ENCODE measurements at regions not wholly inside any gene's neighbourhood (a gene's known extent, or its start where the extent isn't known, plus 50 kb on each side); places are given as distances from the start of the nearest gene placed in this dataset.

DNA sequence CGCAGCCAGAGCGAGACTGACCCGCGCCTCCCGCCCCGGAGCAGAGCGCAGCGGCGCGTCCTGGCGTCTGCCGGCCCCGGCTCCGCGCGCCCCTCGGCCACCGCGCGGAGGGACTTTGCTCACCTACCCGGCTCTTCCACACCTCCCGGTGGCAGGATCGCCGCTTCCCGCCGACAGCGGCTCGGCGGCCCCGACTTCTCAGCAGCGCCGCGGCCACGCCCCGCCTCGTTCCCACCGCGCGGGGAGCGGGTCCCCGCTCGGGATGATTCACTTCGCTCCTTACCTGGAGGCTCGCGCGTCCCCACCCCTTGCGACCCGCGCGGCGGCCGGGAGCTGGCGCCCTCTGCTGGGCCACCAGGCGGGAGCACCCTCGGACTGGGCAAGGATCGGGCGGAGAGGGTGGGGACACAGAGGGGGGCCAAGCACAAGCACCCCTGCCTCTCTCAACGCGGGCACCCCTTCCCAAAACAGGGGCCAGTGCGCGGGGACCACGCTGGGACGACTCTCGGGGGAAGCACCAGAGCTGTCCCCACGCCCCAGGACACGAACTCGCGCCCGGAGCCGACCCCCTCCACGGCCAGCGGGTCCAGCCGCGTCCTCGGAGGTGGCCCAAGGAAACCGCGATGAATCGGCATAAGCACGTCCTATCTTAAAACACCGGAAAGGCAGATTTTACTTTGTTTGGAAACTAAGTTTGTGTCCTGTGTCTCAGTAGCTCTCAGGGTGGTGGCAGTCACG, 101.0 kb upstream of the SVIL start (continued):
- TF ChIP-seq SOX13 (IDR thresholded peaks at IDR 0.05) (no peak), SOX13 (CRISPR knock-in tag; conservative IDR thresholded peaks at IDR 0.05 in 1 of 2, IDR thresholded peaks at IDR 0.05 in 1 of 2) (peak in 1 of 2 experiments; percentile 45; a peak in 1 of 4 replicates)

DNA sequence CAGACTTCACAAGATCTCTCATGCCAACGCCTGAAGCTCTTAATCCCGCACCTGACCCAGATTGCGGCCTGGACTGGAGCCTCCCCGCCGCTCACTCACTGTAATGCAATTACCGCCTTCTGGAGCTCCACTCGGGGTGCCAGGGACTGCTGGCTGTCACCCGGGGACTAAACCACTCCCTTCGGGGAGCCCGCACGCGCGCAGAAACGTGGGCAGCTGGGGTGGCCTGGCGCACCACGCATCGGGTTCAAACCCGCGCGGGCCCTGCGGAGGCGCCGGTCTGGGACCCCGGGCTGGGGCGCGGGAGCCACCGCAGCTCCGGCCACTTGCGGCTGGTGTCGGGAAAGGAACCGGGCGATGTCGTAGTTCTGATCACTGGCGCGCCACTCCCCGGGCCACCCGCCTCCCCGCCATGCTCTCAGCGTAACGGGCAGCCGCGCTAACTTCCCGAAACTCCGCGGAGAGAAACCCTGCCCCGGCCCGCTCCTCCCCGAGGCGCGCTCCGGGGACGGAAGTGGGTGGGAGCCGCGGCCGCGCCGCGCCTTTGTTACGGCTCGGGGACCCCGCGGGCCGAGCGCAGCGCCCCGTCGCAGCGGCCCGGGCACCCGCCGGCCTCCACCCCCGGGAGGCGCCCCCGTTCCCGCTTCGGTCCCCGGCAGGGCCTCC, 100.3 kb upstream of the SVIL start:
- Histone ChIP-seq H3K9me3 (ENCODE audit: low read length) (no peaks in the 10 kb centered on the region), H2AFZ (ENCODE audit: low read length) (no peak overlapping the region), H3K4me1 (ENCODE audit: insufficient read depth, low read length) (peaks cover 48% of the 10 kb centered on the region), H3K36me3 (replicated peaks in 1 of 2; ENCODE audit: control insufficient read depth in 1 of 2, insufficient read depth in 2 of 2, low read length in 2 of 2) (no peaks in the 10 kb centered on the region), H3K4me3 (replicated peaks in 1 of 3; ENCODE audit: insufficient read depth in 1 of 3, low read depth in 2 of 3, low read length in 3 of 3) (peak overlapping the region; percentile 73 to 88 (median 85)), H4K20me1 (ENCODE audit: insufficient read depth, low read length) (no peaks in the 10 kb centered on the region), H3K27me3 (ENCODE audit: control insufficient read depth in 1 of 2, insufficient read depth in 2 of 2, low read length in 2 of 2) (peaks cover 0 to 13% of the 10 kb centered on the region in 2 experiments; a peak in 2 of 5 replicates), H3K4me2 (ENCODE audit: low read depth, low read length) (peak overlapping the region; percentile 90), H3K79me2 (ENCODE audit: insufficient read depth, low read length) (peaks cover 12% of the 10 kb centered on the region), H3K9ac (ENCODE audit: insufficient read depth, low read depth, low read length) (peak overlapping the region; percentile 77), H3K27ac (ENCODE audit: extremely low read length, insufficient read depth, low read length) (peak overlapping the region; percentile 39)
- CTCF ChIA-PET (ENCODE audit: low intra/inter-chr PET ratio, low total read pairs), result interaction anchor here (1.6 kb wide), 1 partner anchor 144 kb away, joined by 7 read pairs; no protein-coding TSS in a partner anchor
- 0% methylated on average over 6 of the region's 77 CpGs for WGBS (ENCODE audit: low lambda C conversion rate)
- FAIRE-seq (no peak), DNase-seq (ENCODE audit: low spot score) (no peak), ATAC-seq (peak; percentile 21)
- BruUV-seq (replicated peaks), result no TSS peak
- intact Hi-C loops (cut with micrococcal nuclease; ENCODE audit: unreplicated experiment), result no loop called here
- in situ Hi-C loops (cut with HindIII; ENCODE audit: extremely low pct_ligation_motif_present, low pct_unique_long_range_greater_than_20kb), result loop anchor here (5.0 kb wide), 1 partner anchor 98 kb away; no protein-coding TSS in a partner anchor
- POLR2A ChIA-PET, result interaction anchor here (0.8 to 1.5 kb wide), 3 partner anchors 86 to 116 kb away, joined by 3 to 4 read pairs (median 4); no protein-coding TSS in a partner anchor
- TF ChIP-seq, protein P1, sequence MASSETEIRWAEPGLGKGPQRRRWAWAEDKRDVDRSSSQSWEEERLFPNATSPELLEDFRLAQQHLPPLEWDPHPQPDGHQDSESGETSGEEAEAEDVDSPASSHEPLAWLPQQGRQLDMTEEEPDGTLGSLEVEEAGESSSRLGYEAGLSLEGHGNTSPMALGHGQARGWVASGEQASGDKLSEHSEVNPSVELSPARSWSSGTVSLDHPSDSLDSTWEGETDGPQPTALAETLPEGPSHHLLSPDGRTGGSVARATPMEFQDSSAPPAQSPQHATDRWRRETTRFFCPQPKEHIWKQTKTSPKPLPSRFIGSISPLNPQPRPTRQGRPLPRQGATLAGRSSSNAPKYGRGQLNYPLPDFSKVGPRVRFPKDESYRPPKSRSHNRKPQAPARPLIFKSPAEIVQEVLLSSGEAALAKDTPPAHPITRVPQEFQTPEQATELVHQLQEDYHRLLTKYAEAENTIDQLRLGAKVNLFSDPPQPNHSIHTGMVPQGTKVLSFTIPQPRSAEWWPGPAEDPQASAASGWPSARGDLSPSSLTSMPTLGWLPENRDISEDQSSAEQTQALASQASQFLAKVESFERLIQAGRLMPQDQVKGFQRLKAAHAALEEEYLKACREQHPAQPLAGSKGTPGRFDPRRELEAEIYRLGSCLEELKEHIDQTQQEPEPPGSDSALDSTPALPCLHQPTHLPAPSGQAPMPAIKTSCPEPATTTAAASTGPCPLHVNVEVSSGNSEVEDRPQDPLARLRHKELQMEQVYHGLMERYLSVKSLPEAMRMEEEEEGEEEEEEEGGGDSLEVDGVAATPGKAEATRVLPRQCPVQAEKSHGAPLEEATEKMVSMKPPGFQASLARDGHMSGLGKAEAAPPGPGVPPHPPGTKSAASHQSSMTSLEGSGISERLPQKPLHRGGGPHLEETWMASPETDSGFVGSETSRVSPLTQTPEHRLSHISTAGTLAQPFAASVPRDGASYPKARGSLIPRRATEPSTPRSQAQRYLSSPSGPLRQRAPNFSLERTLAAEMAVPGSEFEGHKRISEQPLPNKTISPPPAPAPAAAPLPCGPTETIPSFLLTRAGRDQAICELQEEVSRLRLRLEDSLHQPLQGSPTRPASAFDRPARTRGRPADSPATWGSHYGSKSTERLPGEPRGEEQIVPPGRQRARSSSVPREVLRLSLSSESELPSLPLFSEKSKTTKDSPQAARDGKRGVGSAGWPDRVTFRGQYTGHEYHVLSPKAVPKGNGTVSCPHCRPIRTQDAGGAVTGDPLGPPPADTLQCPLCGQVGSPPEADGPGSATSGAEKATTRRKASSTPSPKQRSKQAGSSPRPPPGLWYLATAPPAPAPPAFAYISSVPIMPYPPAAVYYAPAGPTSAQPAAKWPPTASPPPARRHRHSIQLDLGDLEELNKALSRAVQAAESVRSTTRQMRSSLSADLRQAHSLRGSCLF (CRISPR knock-in tag; IDR thresholded peaks at IDR 0.05; ENCODE audit: borderline replicate concordance), result 0 out of 2 replicates have a peak, but pooled peaks have one; percentile 47
- 0 out of 2 replicates have a peak, but pooled peaks have one; percentile 0 for TF ChIP-seq ZSCAN21 (CRISPR knock-in tag; IDR thresholded peaks at IDR 0.05; ENCODE audit: borderline replicate concordance)
- TF ChIP-seq, protein P2, sequence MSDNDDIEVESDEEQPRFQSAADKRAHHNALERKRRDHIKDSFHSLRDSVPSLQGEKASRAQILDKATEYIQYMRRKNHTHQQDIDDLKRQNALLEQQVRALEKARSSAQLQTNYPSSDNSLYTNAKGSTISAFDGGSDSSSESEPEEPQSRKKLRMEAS (IDR thresholded peaks at IDR 0.05), result 0 out of 2 replicates have a peak, but pooled peaks have one; percentile 20
- TF ChIP-seq ZNF350 (CRISPR knock-in tag; IDR thresholded peaks at IDR 0.05; ENCODE audit: borderline replicate concordance, low read depth), result peak; percentile 39; the same call in 1 of the 2 replicates
- no peak for TF ChIP-seq MXD4 (CRISPR knock-in tag; IDR thresholded peaks at IDR 0.05)
- 0 out of 2 replicates have a peak, but pooled peaks have one; percentile 37 for TF ChIP-seq ZC3H13 (CRISPR knock-in tag; IDR thresholded peaks at IDR 0.05)
- TF ChIP-seq RCOR2 (CRISPR knock-in tag; IDR thresholded peaks at IDR 0.05), result no peak
- 0 out of 2 replicates have a peak, but pooled peaks have one; percentile 70 for TF ChIP-seq ZNF619 (CRISPR knock-in tag; IDR thresholded peaks at IDR 0.05)
- TF ChIP-seq ZNF138 (CRISPR knock-in tag; IDR thresholded peaks at IDR 0.05; ENCODE audit: low read depth), result 0 out of 2 replicates have a peak, but pooled peaks have one; percentile 10
- TF ChIP-seq, protein P3, sequence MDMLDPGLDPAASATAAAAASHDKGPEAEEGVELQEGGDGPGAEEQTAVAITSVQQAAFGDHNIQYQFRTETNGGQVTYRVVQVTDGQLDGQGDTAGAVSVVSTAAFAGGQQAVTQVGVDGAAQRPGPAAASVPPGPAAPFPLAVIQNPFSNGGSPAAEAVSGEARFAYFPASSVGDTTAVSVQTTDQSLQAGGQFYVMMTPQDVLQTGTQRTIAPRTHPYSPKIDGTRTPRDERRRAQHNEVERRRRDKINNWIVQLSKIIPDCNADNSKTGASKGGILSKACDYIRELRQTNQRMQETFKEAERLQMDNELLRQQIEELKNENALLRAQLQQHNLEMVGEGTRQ (IDR thresholded peaks at IDR 0.05; ENCODE audit: low read depth, low read length), result no peak
- TF ChIP-seq, protein P3 (CRISPR knock-in tag; IDR thresholded peaks at IDR 0.05; ENCODE audit: borderline replicate concordance), result 0 out of 2 replicates have a peak, but pooled peaks have one; percentile 5
